H7 (cell line): ENCODE measurements at regions not wholly inside any gene's neighbourhood (a gene's known extent, or its start where the extent isn't known, plus 50 kb on each side); places are given as distances from the start of the nearest gene placed in this dataset.

Experiments used
- DNase-seq: peaks from one replicate; pipeline ENCODE4 v3.0.0; 2012
- H3K27me3 ChIP-seq: 2 replicates; pipeline ENCODE4 v1.6.0; 2011; ENCODE audit warnings: mild to moderate bottlenecking, low read length; ENCODE audit not compliant: control insufficient read depth, insufficient read depth
- H3K36me3 ChIP-seq: replicated peaks from 2 replicates; pipeline ENCODE4 v1.5.1; 2011; ENCODE audit warnings: low read length; ENCODE audit not compliant: control insufficient read depth, insufficient read depth
- H3K4me3 ChIP-seq: 2 replicates; pipeline ENCODE4 v1.5.1; 2011; ENCODE audit warnings: low read depth, mild to moderate bottlenecking, control low read depth, low read length, moderate library complexity; ENCODE audit not compliant: insufficient read depth

DNA sequence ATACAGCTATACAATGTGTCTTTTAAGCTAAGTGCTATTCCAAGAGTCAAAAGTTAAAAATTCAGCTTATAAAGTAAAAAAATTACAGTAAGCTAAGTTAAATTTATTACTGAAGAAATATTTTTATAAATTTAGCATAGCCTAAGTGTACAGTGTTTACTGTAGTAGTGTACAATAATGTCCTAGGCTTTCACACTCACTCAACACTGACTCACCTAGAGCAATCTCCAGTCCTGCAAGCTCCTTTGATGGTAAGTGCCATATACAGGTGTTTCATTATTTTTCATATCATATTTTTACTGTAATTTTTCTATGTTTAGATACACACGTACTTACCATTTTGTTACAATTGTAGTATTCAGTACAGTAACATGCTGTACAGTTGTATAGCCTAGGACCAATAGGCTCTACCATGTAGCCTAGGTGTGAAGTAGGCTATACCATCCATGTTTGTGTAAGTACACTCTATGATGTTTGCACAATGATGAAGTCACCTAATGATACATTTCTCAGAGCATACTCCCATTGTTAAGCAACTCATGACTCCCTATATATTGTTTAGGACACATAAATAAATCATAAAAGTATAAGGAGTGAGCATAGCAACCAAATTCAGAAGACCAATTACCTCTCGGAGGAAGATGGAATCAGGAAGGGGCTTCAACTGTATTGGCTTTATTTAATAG lies 165.1 kb upstream of the SLC30A5 start:
- Histone ChIP-seq H3K27me3 (no peaks in the 10 kb centered on the region), H3K4me3 (no peak overlapping the region), H3K36me3 (no peaks in the 10 kb centered on the region; the same call in 1 of the 2 replicates)
- DNase-seq: no peak

DNA sequence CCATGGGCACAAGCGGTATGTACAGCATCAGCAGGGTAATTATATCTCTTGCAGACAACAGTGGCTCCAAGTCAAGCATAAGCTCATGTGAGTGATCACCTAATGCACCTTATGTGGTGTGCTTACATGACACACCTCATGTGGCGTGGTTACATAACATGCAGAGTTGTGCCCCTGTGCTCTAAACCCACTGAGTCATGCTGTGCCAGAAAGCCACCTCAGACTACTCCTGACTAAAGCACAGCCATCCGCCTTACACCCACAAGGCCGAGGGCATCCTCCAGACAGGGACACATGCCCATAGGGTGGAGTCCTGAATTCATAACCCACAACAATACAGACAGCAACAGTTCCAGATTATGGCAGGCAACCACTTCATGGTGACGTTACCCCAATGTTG lies 163.7 kb upstream of the SLC30A5 start:
- Histone ChIP-seq H3K4me3 (no peak overlapping the region), H3K36me3 (no peaks in the 10 kb centered on the region; the same call in 1 of the 2 replicates), H3K27me3 (no peaks in the 10 kb centered on the region)
- DNase-seq: no peak

GRCh38 chr5:68932830-68933434 lies 160.9 kb upstream of the SLC30A5 start:
- H3K4me3 ChIP-seq: no peak overlapping the region
- H3K36me3 ChIP-seq: no peaks in the 10 kb centered on the region; the same call in 1 of the 2 replicates
- H3K27me3 ChIP-seq: no peaks in the 10 kb centered on the region
- DNase-seq: no peak

GRCh38 chr5:68942169-68942568 lies 151.6 kb upstream of the SLC30A5 start:
- no peak for DNase-seq

DNA sequence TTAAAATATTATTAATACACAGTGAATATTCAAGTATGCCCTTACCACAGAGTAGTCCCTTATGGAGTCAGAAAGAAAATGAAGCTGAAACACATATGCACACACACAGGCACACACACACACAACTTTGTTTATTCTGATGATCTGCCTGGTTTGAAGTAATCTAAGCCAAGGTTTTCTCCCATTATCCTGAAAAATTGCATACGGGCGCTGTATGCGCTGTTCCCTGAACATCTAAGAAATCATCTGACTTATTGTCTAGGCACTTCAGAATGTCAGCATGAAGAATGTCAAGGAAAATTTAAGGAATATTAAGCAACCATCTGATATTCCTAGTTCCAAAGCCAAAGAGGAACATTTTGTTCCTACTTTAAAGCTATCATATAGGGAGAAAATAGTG lies 147.1 kb upstream of the SLC30A5 start:
- H3K27me3 ChIP-seq: no peaks in the 10 kb centered on the region
- DNase-seq: no peak
- no peaks in the 10 kb centered on the region for H3K36me3 ChIP-seq
- no peak overlapping the region for H3K4me3 ChIP-seq

More at GRCh38 chr5:68942169-68942568, 151.6 kb upstream of the SLC30A5 start:
- Histone ChIP-seq H3K36me3 (no peaks in the 10 kb centered on the region), H3K27me3 (no peaks in the 10 kb centered on the region), H3K4me3 (no peak overlapping the region)

DNA sequence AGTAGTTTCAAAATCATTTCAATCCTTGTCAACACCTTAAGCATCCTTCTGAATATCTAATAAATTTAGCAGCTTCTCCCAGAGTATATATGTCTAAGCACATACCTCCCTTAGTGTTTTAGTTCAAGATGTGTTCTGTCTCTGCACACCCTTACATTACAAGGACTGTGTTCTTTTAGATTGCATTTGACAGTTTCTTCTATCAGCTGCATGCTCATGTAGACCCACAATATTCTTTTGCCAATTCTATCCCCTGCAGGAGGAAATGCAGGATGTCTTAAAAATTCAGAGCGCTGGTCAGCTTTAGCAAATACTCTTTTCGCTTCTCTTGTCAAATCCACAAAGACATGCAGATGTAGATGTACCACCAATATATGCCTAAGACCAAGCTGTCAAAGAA lies 145.8 kb upstream of the SLC30A5 start:
- no peak for DNase-seq
- no peaks in the 10 kb centered on the region for H3K27me3 ChIP-seq
- H3K4me3 ChIP-seq: no peak overlapping the region
- H3K36me3 ChIP-seq: no peaks in the 10 kb centered on the region

DNA sequence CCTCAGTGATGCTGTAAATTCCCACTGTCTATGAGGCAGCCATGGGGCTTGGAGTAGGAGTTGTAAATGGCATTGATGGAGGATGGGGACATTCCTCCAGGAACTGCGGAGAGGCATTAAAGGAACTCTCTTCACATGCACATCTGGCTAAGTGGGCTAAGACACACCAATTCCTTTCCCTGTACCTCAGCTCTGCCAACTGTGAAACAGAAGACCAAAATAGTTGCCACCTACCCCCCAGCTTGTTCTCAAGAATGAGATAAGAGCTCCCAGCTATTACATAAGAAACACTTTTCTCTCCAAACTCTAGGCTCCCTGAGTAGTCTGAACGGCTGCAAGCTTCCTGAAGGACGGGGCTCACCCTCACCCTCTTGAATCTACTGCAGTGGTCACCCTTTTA lies 144.6 kb upstream of the SLC30A5 start:
- DNase-seq: no peak
- Histone ChIP-seq H3K27me3 (no peaks in the 10 kb centered on the region), H3K4me3 (no peak overlapping the region), H3K36me3 (no peaks in the 10 kb centered on the region)

DNA sequence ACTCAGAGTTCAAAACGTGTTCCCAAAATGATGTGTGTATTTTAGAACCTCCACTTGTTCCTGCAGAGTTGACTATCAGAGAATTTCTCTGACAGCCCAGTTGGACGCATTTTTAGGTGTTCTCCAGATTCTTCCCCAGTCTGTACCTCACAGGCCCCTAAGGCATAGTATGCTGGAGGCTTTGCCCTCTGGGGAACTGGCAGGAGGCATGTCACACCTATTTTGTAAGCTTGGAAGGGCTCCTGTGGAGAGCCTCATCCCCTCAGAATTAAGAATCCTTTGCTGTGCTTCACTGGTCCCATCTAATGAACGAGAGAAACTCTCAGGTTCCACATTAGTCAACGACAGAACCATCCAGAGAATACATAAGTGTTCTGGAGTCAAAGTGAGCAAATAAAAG lies 144.1 kb upstream of the SLC30A5 start:
- H3K27me3 ChIP-seq: no peaks in the 10 kb centered on the region
- no peak for DNase-seq
- no peak overlapping the region for H3K4me3 ChIP-seq
- H3K36me3 ChIP-seq: no peaks in the 10 kb centered on the region

DNA sequence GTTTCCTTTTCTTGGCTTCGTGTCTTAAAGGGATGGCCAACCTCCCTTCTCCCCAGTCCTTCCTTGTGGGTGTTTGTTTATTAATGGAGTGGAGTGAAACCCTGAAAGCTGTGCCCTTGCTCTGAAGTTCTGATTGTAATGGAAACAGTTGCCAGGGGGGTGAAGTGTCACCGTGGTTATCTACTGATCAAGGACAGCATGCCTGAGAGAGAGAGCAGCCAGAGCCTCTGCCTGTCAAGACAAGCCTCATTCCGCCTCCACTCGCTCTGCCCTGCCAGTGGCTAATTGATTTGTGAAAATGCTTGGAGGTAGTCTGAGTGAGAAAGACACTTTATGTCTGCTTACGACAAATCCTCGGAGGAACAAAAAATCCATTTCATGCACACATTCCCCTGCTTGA lies 143.7 kb upstream of the SLC30A5 start:
- H3K4me3 ChIP-seq: no peak overlapping the region
- H3K27me3 ChIP-seq: no peaks in the 10 kb centered on the region
- no peak for DNase-seq

DNA sequence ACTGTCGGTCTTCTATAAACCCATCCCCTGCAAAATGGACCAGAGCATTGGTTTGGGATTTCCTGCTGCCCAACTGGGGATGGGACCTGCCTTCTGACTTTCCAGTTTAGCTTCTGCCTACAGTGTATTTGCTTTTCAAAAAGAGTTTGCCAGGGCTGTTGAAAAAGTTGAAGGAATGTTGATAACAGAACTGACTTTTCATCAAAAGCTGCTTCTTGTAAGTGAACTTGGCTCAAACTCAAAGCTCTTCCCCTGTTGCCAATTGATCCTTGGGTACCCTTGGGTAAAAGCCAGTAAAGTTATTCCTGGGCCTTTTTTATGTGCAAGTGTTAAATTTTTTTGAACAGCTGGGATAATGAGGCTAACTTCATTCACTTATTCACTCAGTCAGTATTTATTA lies 142.9 kb upstream of the SLC30A5 start:
- Histone ChIP-seq H3K4me3 (no peak overlapping the region), H3K27me3 (no peaks in the 10 kb centered on the region), H3K36me3 (no peaks in the 10 kb centered on the region)
- DNase-seq: no peak

More for the DNA sequence above, 143.7 kb upstream of the SLC30A5 start:
- H3K36me3 ChIP-seq: no peaks in the 10 kb centered on the region

- no peaks in the 10 kb centered on the region for H3K36me3 ChIP-seq
- H3K4me3 ChIP-seq: no peak overlapping the region
- no peak for DNase-seq
- no peaks in the 10 kb centered on the region for H3K27me3 ChIP-seq
These were observed 140.5 kb upstream of the SLC30A5 start for GRCh38 chr5:68953231-68953874.

- Histone ChIP-seq H3K36me3 (no peaks in the 10 kb centered on the region), H3K27me3 (no peaks in the 10 kb centered on the region), H3K4me3 (no peak overlapping the region)
- no peak for DNase-seq
These were observed 139.8 kb upstream of the SLC30A5 start for GRCh38 chr5:68953875-68954617.

GRCh38 chr5:68954618-68954910 lies 139.2 kb upstream of the SLC30A5 start:
- no peak overlapping the region for H3K4me3 ChIP-seq
- no peaks in the 10 kb centered on the region for H3K36me3 ChIP-seq
- no peaks in the 10 kb centered on the region for H3K27me3 ChIP-seq
- DNase-seq: no peak

- no peak overlapping the region for H3K4me3 ChIP-seq
These were observed 136.2 kb upstream of the SLC30A5 start for GRCh38 chr5:68957591-68957990.

DNA sequence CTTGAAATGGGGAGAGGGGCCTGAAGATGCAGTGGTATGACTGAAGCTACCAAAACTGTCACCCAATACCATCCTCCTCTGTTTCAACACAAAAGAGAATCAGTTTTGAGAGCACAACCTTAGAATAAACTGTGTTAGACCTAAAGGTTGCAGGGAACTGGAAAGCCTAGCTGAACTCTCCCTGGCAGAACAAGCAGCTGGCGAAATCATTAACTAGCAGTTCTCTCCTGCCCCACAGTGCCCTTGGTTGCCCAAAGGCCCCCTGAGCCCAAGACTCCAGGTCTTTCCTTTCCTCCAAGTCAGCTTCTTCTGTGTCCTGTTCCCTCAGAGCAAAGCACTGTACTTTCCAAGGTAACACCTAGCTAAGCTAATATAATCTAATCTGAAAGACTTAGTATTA lies 135.4 kb upstream of the SLC30A5 start:
- H3K36me3 ChIP-seq: no peaks in the 10 kb centered on the region
- DNase-seq: no peak
- no peak overlapping the region for H3K4me3 ChIP-seq
- H3K27me3 ChIP-seq: no peaks in the 10 kb centered on the region

More at GRCh38 chr5:68957591-68957990, 136.2 kb upstream of the SLC30A5 start:
- Histone ChIP-seq H3K36me3 (no peaks in the 10 kb centered on the region), H3K27me3 (no peaks in the 10 kb centered on the region)
- no peak for DNase-seq
